WERI-Rb-1 (cell line): ENCODE measurements at regions not wholly inside any gene's neighbourhood (a gene's known extent, or its start where the extent isn't known, plus 50 kb on each side); places are given as distances from the start of the nearest gene placed in this dataset.

Source experiments
- DNase-seq: peaks from one replicate; pipeline ENCODE4 v3.0.0-alpha.2; 2020
- H3K27ac ChIP-seq: fragments of 250-450 bp; sonication (Bioruptor Pico); 2 replicates; pipeline ENCODE4 v1.5.1; 2020; ENCODE audit warnings: mild to moderate bottlenecking, moderate library complexity
- H3K27me3 ChIP-seq: fragments of 250-450 bp; sonication (Bioruptor Pico); 2 replicates; pipeline ENCODE4 v1.5.1; 2021; ENCODE audit warnings: mild to moderate bottlenecking, low read depth, moderate library complexity; ENCODE audit not compliant: insufficient read depth, severe bottlenecking
- H3K36me3 ChIP-seq: fragments of 250-450 bp; sonication (Bioruptor Pico); 2 replicates; pipeline ENCODE4 v1.5.1; 2020; ENCODE audit warnings: mild to moderate bottlenecking, moderate library complexity
- H3K4me3 ChIP-seq: 2 replicates; pipeline ENCODE4 v1.5.1; 2011; ENCODE audit warnings: low read depth, mild to moderate bottlenecking, control low read depth, low read length
- H3K9me3 ChIP-seq: fragments of 250-450 bp; sonication (Bioruptor Pico); 2 replicates; pipeline ENCODE4 v1.5.1; 2021; ENCODE audit warnings: mild to moderate bottlenecking, moderate library complexity; ENCODE audit not compliant: severe bottlenecking
- TF ChIP-seq, protein P1 (sequence below): IDR thresholded peaks from 2 replicates; pipeline ENCODE4 v1.5.1; 2011; ENCODE audit warnings: low read depth, mild to moderate bottlenecking, control low read depth, inconsistent platforms, low read length

DNA sequence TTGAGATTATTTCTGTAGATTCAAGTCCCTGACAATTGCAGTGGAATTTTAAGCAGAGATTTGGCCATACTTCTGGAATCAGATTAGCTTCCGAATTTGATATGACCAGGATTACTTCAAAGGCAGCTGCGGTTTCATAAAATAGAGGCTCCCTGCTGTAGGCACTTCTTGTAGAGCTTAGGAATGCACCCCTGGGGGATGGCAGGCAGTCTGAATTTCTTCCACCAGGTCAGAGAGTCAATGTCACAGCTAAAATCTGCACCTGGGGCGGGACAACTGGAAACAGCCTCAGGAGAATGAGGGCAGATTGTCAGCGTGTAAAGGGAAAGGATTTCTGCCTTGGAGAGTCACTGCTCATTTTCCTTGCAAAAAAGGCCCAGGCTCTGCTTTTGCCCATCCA lies 182.6 kb downstream of the ARRDC4 start:
- TF ChIP-seq, protein P1, sequence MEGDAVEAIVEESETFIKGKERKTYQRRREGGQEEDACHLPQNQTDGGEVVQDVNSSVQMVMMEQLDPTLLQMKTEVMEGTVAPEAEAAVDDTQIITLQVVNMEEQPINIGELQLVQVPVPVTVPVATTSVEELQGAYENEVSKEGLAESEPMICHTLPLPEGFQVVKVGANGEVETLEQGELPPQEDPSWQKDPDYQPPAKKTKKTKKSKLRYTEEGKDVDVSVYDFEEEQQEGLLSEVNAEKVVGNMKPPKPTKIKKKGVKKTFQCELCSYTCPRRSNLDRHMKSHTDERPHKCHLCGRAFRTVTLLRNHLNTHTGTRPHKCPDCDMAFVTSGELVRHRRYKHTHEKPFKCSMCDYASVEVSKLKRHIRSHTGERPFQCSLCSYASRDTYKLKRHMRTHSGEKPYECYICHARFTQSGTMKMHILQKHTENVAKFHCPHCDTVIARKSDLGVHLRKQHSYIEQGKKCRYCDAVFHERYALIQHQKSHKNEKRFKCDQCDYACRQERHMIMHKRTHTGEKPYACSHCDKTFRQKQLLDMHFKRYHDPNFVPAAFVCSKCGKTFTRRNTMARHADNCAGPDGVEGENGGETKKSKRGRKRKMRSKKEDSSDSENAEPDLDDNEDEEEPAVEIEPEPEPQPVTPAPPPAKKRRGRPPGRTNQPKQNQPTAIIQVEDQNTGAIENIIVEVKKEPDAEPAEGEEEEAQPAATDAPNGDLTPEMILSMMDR = no peak
- Histone ChIP-seq H3K9me3 (no peaks in the 10 kb centered on the region), H3K27me3 (peaks cover 51% of the 10 kb centered on the region), H3K4me3 (no peak overlapping the region), H3K27ac (no peak overlapping the region), H3K36me3 (no peaks in the 10 kb centered on the region)
- DNase-seq = no peak

DNA sequence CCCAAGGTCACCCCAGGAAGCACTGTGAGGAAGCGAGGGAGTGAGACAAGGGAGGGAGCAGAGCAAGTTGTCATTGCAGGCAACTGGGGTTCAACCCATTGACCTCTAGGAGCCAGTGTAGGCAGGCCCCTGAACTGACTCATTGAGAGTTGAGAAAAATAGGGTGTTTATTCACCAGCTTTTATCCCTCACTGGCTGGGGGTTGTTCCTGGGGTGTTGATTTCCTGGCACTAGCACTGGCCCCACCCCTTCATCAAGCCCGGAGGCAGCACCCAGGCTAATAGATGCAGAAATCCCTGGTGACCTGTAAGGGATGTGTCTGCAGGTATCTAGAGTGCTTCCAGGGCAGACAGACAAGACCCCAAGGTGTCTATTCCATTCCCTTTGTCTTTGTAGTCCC lies 183.9 kb downstream of the ARRDC4 start:
- Histone ChIP-seq H3K4me3 (no peak overlapping the region), H3K9me3 (no peaks in the 10 kb centered on the region), H3K27me3 (peaks cover 58% of the 10 kb centered on the region), H3K27ac (no peak overlapping the region), H3K36me3 (no peaks in the 10 kb centered on the region)
- TF ChIP-seq, protein P1 = no peak
- no peak for DNase-seq

- H3K4me3 ChIP-seq = no peak overlapping the region
- TF ChIP-seq, protein P1 = no peak
- H3K27me3 ChIP-seq = peaks cover 55% of the 10 kb centered on the region
- H3K36me3 ChIP-seq = no peaks in the 10 kb centered on the region
- H3K9me3 ChIP-seq = no peaks in the 10 kb centered on the region
- H3K27ac ChIP-seq = no peak overlapping the region
- DNase-seq = no peak
Observed at GRCh38 chr15:98146031-98146820, 185.7 kb downstream of the ARRDC4 start.

- DNase-seq = no peak
- Histone ChIP-seq H3K4me3 (no peak overlapping the region), H3K36me3 (no peaks in the 10 kb centered on the region), H3K9me3 (no peaks in the 10 kb centered on the region), H3K27me3 (peaks cover 60% of the 10 kb centered on the region), H3K27ac (no peak overlapping the region)
- TF ChIP-seq, protein P1 = no peak
Observed at GRCh38 chr15:98147415-98147814, 186.9 kb downstream of the ARRDC4 start.

- DNase-seq = no peak
- TF ChIP-seq, protein P1 = no peak
- Histone ChIP-seq H3K27ac (no peak overlapping the region), H3K9me3 (no peaks in the 10 kb centered on the region), H3K27me3 (peaks cover 56% of the 10 kb centered on the region), H3K4me3 (no peak overlapping the region), H3K36me3 (no peaks in the 10 kb centered on the region)
Observed at GRCh38 chr15:98150084-98150483, 189.6 kb downstream of the ARRDC4 start.

DNA sequence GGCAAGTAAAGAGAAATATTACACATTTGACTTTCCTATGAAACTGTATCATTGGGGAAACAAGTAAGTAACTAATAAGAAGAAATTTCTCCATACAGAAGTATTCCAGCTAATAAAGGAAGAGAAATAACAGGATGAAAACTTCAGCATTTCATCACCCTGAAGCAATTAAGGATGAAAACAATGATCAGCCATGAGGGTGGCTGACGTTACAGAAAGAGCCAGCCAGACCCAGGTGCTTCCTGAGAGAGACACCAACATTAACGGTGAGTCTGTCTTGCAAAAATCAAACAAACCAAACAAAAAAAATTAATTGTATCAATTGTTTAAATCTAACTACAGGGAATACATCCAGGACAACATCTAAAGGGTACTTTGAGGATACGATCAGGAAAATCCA lies 190.0 kb downstream of the ARRDC4 start:
- Histone ChIP-seq H3K27me3 (peaks cover 53% of the 10 kb centered on the region), H3K4me3 (no peak overlapping the region), H3K36me3 (no peaks in the 10 kb centered on the region), H3K9me3 (no peaks in the 10 kb centered on the region), H3K27ac (no peak overlapping the region)
- TF ChIP-seq, protein P1 = no peak
- no peak for DNase-seq
